ENCODE measurements at regions not wholly inside any gene's neighbourhood (a gene's known extent, or its start where the extent isn't known, plus 50 kb on each side); places are given as distances from the start of the nearest gene placed in this dataset.

DNA sequence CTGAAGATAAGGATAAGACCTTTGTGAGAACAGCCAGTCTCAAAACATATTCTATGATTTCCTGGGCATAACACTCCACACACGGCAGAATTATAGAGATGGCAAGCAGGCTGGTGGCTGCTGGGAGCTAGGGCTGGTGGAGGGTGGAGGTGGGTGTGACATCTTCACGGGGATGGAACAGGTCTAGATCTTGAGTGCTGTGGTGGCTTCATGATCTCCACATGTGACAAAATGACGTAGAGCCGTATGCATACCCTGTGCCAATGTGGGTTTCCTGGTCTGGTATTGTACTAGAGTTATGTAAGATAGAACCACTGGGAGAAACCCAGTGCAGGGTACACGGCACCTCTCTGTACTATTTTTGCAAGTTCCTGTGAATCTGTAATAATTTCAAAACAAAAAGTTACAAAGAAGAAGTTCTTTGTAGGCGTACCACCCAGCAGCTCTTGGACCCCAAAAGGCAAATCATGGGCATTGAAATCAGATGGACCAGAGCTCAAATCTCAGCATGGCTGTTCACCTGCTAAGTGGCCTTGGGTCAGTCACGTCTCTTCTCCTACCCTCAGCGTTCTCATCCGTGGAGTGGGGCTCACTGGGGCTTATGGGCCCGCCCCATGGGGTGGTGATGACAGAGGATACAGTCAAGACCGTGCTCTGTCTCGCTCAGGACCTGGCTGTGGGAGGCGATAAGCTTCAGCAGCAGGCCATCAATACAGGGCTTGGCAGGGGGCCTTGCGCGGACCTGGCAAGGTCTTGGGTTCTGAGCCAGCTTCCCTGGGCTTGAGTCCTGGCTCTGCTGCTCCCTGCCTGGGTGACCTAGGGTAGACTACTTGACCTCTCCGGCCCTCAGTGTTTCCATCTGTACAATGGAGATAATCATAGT, 74.7 kb upstream of the UNC5A start:
- Histone ChIP-seq H3F3A (ENCODE audit: insufficient read depth, low read depth) (no peaks in the 10 kb centered on the region), H3K27ac (no peak overlapping the region), H3K9me3 (ENCODE audit: insufficient read depth, low read depth) (no peaks in the 10 kb centered on the region), H3K27me3 (ENCODE audit: insufficient read depth, low read depth) (peaks cover 31% of the 10 kb centered on the region), H3K4me3 (no peak overlapping the region), H3K36me3 (ENCODE audit: low read depth) (no peaks in the 10 kb centered on the region), H3K4me1 (replicated peaks; ENCODE audit: insufficient read depth) (no peaks in the 10 kb centered on the region), H4K20me1 (ENCODE audit: insufficient read depth) (no peaks in the 10 kb centered on the region), H3K4me2 (no peak overlapping the region), H3K9me2 (ENCODE audit: insufficient read depth) (no peaks in the 10 kb centered on the region), H3K79me2 (ENCODE audit: low read depth) (no peaks in the 10 kb centered on the region), H2AFZ (no peak overlapping the region)
- intact Hi-C loops (cut with micrococcal nuclease; ENCODE audit: unreplicated experiment) = no loop called here
- CTCF ChIA-PET = no interaction called here
- DNase-seq = no peak
- no TSS peak for BruUV-seq (replicated peaks)
- no peak for TF ChIP-seq EZH2 (IDR thresholded peaks at IDR 0.05; ENCODE audit: low read depth)
- POLR2A ChIA-PET (ENCODE audit: unreplicated experiment) = no interaction called here

GRCh38 chr5:176736301-176736930, 73.9 kb upstream of the UNC5A start:
- no peaks in the 10 kb centered on the region for H3K36me3 ChIP-seq (ENCODE audit: low read depth)
- no peak for DNase-seq
- no peaks in the 10 kb centered on the region for H3K4me1 ChIP-seq (replicated peaks; ENCODE audit: insufficient read depth)
- H4K20me1 ChIP-seq (ENCODE audit: insufficient read depth) = no peaks in the 10 kb centered on the region
- peaks cover 28% of the 10 kb centered on the region; the same call in 1 of the 2 replicates for H3K27me3 ChIP-seq (ENCODE audit: insufficient read depth, low read depth)
- no peak overlapping the region for H3K4me2 ChIP-seq
- H3K4me3 ChIP-seq = no peak overlapping the region
- no peak overlapping the region for H3K27ac ChIP-seq
- BruUV-seq (replicated peaks) = no TSS peak
- intact Hi-C loops (cut with micrococcal nuclease; ENCODE audit: unreplicated experiment) = no loop called here
- H3K9me3 ChIP-seq (ENCODE audit: insufficient read depth, low read depth) = no peaks in the 10 kb centered on the region
- TF ChIP-seq, protein P1, sequence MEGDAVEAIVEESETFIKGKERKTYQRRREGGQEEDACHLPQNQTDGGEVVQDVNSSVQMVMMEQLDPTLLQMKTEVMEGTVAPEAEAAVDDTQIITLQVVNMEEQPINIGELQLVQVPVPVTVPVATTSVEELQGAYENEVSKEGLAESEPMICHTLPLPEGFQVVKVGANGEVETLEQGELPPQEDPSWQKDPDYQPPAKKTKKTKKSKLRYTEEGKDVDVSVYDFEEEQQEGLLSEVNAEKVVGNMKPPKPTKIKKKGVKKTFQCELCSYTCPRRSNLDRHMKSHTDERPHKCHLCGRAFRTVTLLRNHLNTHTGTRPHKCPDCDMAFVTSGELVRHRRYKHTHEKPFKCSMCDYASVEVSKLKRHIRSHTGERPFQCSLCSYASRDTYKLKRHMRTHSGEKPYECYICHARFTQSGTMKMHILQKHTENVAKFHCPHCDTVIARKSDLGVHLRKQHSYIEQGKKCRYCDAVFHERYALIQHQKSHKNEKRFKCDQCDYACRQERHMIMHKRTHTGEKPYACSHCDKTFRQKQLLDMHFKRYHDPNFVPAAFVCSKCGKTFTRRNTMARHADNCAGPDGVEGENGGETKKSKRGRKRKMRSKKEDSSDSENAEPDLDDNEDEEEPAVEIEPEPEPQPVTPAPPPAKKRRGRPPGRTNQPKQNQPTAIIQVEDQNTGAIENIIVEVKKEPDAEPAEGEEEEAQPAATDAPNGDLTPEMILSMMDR (conservative IDR thresholded peaks at IDR 0.05) = no peak
- TF ChIP-seq EZH2 (IDR thresholded peaks at IDR 0.05; ENCODE audit: low read depth) = no peak
- CTCF ChIA-PET = no interaction called here
- no peaks in the 10 kb centered on the region for H3K9me2 ChIP-seq (ENCODE audit: insufficient read depth)
- H3F3A ChIP-seq (ENCODE audit: insufficient read depth, low read depth) = no peaks in the 10 kb centered on the region
- H2AFZ ChIP-seq = no peak overlapping the region
- H3K79me2 ChIP-seq (ENCODE audit: low read depth) = no peaks in the 10 kb centered on the region
- POLR2A ChIA-PET (ENCODE audit: unreplicated experiment) = no interaction called here

DNA sequence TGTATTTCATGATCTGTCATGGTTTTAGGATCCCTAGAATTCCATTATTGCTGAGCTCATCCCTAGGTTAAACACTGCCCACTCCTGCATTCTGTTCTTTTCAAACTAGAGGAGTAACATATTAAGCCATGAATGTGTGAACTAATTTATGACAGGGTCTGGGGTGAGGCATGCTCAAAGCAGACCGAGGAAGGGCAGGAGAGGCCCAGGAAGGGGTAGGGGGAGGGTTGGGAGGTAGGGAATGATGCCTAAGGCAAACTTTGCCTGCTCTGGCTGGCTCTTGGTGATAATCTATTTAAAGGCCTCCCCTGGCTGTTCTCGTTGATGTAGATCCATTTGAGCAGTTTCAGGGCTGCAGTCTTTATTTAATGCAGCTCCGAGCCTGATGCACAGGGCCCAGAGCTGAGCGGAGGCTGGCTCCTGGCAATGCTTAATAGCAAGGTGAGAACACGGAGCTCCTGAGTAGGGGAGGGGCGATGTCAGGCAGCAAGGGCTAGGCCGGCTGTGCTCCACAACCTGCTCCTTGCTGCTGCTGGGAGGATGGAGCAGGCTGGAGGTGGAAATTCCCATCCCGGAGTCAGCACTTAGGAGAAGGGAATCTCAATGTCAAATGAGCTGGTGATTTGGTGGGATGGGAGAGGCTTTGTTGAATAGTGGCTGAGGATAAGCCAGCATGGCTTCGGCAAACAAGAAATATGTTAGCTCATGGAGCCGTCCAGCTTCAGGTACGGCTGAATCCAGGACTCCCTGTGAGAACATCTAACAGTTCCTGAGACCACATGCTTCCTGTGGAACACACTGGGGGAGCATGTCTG, 73.2 kb upstream of the UNC5A start:
- BruUV-seq (replicated peaks) = no TSS peak
- no peak overlapping the region for H2AFZ ChIP-seq
- TF ChIP-seq EZH2 (IDR thresholded peaks at IDR 0.05; ENCODE audit: low read depth) = no peak
- TF ChIP-seq, protein P1 (conservative IDR thresholded peaks at IDR 0.05) = no peak
- intact Hi-C loops (cut with micrococcal nuclease; ENCODE audit: unreplicated experiment) = no loop called here
- H3K36me3 ChIP-seq (ENCODE audit: low read depth) = no peaks in the 10 kb centered on the region
- H3K9me2 ChIP-seq (ENCODE audit: insufficient read depth) = no peaks in the 10 kb centered on the region
- DNase-seq = no peak
- no peak overlapping the region for H3K27ac ChIP-seq
- no peaks in the 10 kb centered on the region for H3K79me2 ChIP-seq (ENCODE audit: low read depth)
- H3K4me3 ChIP-seq = no peak overlapping the region
- no peaks in the 10 kb centered on the region for H4K20me1 ChIP-seq (ENCODE audit: insufficient read depth)
- no peak overlapping the region for H3K4me2 ChIP-seq
- no peaks in the 10 kb centered on the region for H3K9me3 ChIP-seq (ENCODE audit: insufficient read depth, low read depth)
- no peaks in the 10 kb centered on the region for H3K4me1 ChIP-seq (replicated peaks; ENCODE audit: insufficient read depth)
- H3F3A ChIP-seq (ENCODE audit: insufficient read depth, low read depth) = no peaks in the 10 kb centered on the region
- CTCF ChIA-PET = no interaction called here
- H3K27me3 ChIP-seq (ENCODE audit: insufficient read depth, low read depth) = peaks cover 28% of the 10 kb centered on the region; the same call in 1 of the 2 replicates
- POLR2A ChIA-PET (ENCODE audit: unreplicated experiment) = no interaction called here
